Limb (tissue), 2 donors: ENCODE measurements at regions not wholly inside any gene's neighbourhood (a gene's known extent, or its start where the extent isn't known, plus 50 kb on each side); places are given as distances from the start of the nearest gene placed in this dataset.

Experiments used
- DNase-seq, 2 donors: peaks; one replicate each; pipeline ENCODE4 v3.0.0-alpha.2; 2016; ENCODE audit errors: extremely low spot score in 2 of 2

DNA sequence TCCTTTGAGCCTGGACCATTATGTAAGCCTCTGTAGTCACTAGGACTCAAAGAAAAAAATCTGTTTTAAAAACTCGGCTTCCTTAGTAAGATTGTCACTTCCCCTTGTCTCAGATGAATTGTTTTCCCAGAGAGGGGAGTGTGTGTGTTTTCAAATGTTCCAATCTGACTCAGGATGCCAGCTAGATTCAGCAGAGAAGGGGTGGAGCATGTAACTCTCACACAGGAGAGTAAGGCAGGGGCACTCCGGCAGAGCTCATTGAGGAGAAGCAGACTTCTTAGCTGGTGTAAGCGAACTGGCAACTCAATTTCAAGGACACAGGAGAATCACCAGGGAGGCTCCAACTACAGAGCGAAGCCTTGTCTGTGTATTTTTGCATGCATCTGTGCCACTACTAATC lies 623.2 kb downstream of the LMO4 start:
- no peak for DNase-seq

DNA sequence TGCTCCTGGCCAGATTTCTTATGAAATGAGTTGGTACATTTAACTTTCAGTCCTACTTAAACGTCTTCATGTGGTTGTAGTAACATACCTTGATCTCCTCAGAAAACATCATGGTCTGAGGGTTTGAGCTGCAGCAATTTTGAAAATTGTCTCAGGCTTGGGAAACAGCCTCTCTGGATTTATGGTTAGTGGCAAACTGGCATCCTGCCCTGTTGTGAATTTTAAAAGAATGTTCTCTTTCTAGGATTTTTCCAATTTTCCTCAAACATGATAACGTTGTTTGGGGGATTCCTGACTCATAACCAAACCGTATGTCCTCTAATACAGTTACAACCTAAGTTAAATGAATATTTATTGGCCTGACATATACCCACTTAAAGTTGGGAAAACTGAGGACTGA lies 624.4 kb downstream of the LMO4 start:
- DNase-seq: no peak

DNA sequence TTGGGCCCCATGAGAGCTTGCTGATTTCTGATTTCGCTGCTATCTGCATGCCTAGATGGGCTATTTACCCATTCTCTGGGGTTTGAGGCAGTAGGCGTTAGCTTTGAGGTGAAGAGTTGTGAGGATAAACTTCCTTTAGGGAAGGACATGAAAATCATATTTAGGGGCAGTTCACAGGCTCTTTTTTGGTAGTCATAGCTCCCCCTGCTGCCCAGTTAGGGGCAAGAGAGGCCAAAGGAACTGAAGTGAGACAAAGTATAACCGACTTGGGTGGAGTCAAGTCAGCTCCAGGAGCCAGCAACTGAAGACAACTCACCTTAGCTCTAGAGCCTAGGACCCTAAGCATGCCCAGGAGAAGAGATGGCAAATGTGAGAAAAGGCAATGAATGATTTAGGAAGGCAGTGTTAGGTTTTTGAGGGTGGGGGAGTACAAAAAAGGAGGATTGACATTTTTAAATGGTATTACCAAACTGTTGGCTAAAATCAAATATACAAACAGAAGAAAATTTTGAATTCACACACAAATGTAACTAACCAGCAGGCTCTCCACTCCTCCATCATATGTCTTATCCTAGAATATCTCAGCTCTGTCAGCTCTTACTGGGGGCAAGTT lies 625.2 kb downstream of the LMO4 start:
- peak; percentile 66 to 68 for DNase-seq

DNA sequence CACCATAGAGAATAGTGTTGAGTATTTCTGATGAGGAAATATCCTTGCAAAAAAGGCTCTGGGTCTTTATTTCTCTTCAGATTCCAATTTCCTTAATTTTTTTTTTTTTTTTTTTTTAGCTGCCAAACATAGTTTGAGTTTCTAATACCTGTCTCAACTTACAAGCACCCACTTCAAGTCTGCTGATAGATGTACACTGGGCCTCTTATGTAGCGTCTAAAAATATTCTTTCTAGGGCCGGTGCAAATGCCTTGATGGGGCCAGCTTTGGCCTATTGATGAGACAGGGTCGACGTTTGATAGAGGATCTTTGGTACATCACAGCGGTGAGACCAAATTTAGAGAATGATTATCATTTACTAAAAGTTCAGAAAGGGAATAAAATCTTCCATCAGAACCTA lies 626.4 kb downstream of the LMO4 start:
- DNase-seq: no peak

DNA sequence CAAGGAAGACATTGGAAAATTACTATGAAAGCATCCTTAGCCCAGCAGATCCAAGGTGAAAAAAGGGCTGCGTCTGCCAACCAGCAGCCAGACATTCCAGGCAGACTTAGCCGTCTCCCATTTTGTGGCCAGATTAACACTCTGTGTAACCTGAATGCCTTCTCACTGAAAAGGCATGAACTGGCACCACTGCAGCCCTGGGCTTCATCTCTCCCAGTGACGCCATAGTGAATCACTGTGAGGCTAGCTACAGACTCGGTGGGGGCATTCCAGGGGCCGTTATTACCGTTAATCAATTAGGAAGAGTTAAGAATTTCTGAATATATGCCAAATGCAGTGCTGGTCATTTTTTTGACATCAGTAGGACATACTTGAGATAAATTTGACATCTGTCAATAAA lies 627.4 kb downstream of the LMO4 start:
- no peak for DNase-seq

DNA sequence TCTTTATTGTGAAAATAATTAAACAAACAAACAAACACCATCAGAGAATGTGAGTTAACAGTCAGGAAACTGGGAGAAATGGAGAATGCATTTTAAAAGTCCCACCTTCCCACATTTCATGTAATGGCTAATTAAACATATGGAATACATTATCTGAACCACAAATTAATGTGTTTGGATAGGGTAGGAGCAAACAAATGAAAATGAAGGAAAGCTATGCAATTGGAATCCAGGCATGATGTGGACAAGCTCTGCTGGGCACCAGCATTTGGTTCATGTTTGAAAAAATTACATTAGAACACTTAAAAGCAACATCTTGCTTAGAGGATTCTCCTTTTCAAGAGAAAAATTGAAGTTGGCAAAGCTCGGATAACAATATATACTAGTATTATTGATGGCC lies 628.1 kb downstream of the LMO4 start:
- DNase-seq: no peak

DNA sequence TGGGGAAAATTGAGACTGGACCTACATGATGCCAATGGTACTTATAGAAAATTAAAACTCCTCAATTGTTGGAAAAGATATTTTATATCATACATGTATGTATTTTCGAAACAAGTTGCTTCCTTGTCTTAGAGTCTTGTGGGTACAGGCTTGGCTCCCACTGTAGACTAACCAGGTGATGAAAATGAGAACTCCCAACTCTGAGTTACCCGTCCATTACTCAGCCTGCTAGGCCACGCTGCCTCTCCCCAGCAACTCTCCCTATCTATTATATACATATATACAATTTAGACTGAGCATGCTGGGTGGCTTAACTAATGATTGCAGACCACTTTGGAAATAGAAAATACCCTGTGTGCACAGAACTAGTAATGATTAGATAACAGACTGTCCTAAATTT lies 628.7 kb downstream of the LMO4 start:
- DNase-seq: no peak

DNA sequence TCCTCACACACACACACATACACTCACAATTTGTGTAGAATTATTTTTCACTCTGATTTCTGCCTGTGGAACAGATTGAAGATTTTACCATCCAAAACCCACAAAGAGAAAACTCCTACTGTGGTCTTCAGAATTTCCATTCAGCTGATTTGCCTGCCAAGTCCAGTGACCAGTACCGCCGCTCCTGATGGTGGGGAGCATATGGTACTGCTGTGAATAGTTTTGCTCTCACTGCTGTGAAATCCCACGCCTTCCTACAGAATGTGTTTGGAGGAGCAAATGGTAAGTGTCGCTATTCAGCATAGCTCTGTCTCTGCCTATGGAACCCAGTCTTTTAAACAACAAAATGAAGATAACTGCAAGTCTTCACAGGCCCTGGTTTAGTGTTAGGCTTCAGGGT lies 629.5 kb downstream of the LMO4 start:
- no peak for DNase-seq

DNA sequence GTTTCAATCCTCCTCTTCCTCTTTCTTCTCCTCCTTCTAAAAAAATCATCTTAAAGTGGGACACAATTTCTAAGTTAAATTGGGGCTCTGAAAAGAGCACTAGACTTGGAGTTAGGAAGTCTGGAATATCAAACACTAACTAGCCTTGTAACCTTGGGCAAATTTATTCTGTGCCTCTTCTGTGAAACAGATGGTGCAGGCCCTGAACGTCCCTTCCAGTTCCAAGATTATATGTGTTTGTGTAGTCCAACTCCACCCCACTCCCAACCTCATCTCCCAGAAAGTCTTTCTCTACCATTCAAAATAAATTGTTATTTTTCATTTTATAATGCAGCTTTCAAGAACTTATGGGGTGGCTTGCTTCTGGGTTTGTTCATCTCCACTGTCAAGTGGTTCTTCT lies 630.0 kb downstream of the LMO4 start:
- DNase-seq: no peak

DNA sequence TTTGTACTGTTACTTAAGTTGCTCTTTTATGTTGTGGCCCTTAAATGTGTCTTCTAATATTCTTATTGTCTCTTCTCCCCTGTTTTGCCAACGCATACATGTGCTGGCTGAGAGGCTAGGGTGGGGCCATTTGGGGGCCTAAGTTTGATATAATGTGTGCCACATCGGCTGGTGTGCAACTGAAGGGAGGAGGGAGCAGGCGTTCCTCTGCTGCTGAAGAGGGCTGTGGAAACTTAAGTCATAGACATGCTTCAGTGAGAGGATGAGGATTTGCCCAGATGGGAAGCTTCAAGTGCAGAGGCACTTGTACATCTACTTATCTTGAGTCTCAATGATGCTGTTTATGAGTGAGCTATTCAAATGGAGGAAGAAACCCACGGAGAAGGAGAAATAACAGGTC lies 630.6 kb downstream of the LMO4 start:
- no peak for DNase-seq

DNA sequence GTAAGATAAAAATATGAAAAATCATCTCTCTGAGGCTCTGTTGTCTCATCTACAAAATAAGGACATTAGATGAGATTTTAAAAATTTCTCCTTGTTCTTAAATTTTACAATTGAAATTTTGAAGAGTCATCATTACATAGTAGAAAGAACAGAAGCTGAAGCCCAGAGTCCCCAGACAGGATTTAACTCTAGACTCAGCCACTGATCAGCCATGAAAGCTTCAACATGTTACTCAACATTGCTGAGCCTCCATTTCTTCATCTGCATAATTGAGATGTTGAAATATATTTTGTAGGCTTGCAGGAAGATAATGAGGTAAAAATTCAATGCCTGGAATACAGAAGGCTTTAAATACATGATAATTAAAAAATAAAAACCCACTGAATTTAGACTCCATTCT lies 633.3 kb downstream of the LMO4 start:
- no peak for DNase-seq

DNA sequence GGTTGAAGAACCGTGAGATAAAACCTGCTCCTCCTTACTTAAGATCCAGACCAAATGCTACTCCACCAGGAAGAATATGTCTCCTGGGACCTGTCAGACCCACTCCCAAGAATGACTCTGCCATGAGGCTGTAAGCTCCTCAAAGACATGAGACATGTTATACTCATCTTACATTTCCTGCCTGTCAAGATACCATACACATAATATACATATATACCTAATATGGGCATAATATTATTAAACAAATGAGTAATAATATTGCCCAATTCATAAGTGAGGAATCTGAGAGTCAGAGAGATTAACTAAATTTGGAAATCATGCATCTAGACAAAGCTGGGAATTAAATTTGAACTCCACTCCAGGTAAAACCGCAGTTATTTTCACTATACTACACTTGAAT lies 634.9 kb downstream of the LMO4 start:
- no peak for DNase-seq

DNA sequence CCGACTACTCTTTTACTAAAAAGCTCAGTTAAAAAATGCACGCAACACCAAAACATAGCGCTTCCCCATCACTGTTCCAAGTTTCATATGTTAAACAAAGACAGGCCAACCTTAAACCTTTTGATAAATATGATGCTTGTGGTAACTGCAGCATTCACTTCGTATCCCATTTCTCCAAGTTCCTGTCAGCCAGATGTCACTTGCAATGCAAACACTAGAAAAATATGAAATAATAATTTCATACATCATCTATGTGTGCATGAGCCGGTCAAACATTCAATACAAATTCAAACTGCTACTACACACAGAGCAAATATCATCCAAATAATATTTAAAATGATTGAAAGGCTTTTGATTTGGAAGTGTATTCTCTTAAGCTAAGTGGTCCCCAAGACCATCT lies 636.5 kb downstream of the LMO4 start:
- DNase-seq: no peak

DNA sequence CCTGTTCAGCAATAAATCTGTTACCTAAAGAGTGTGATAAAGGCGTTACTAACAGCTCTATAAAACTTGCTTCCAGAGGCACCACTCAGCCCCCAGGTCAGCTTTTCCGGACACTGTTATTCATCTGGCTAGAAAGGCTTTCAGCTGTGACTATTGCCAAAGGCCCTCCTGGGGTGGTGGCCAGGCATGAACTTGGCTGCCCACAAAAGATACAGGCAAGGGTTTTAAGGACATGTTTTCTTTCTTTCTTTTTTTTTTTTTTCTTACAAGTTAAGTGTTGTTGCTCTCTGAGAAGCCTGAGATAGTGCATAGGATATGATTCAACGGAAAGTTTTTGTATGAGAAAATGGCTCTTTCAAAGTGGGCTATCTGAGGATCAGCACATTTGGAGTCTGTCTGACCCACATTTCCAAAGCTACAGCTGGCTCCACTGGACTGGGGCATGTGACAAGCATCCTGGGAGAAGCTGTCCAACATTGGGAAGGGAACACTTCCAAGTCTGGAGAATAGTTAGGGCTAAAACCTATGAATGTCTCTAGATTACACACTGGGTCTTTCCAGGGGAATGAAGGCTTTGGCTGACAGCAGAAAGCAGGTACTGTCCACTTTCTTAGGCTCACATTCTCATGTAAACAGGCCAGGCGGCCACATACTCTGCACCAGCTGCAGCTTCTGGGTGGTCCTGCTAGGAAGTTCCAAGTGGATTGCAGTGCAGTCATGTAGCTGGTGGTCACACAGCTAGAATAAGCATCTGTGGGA lies 639.7 kb downstream of the LMO4 start:
- DNase-seq: peak; percentile 44 to 51

DNA sequence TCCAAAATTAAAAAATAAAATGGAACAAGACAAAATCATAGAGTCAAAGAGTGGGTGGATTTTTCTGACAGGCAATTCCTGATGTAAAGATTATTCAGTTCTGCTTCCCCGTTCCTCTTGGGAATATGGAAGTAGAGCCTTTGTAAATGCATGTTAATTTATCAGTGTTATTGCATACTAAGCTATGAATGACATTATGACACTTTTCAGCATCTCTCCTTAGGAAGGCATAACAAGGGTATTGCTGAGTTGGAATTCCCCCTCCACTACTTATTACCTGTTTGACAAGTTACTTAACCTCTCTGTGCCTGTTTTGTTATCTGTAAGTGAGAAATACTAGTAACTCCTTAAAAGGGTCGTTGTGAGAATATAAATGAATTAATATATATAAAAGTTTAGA lies 640.4 kb downstream of the LMO4 start:
- DNase-seq: no peak

DNA sequence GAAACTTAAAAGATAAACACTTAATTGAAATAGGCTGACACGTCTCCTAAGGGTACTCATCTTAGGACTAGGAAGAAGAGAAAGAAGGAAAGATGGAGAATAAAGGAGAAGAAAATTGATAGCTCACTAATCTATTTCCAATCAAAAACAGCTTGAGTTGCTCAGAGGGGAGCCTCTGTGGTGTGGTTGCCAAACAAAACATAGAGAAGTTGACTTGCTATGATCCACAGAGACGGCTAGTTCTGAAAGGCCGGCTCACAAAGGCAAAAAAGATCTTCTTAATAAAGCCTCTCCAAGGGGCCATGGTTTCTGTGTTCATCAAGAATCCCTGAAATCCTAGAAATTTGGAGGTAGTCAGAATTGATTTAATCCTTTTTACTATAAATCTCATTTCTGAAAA lies 644.1 kb downstream of the LMO4 start:
- DNase-seq: no peak

DNA sequence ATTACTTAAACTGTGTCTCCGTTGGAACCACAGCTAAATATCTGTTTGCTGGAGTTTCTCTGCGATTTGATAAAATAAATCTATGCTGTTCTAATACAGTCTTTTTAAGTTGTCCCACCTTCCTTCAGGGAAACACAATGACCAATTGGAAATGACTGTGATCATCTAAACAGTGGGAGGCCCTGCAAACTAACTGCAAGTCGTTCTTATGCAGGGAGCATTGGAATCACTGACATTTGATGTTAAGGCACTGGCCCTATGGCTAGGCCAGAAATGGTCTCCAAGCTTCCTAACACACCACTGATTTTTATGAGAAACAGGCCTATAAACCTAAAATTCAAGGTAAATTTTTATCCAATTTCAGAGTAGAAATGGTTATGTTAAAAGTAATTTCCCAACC lies 645.2 kb downstream of the LMO4 start:
- no peak for DNase-seq

DNA sequence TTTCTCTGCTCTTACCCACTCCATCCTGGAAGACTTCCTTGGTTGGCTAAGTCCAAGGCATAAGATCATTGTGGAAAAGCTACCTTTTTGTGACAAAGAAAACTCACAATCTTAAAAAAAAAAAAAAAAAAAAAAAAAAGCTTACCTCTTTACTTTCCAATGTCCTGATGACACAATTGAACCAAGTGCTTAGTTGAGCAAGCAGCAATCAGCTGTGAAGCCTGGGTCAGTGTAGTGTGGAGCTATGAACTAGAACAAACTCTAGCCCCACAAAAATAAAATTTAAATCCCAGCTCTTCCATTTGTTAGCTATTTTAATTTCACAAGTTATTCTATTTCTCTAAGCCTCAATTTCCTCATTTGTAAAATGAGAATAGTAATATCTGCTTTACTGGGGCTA lies 647.6 kb downstream of the LMO4 start:
- DNase-seq: no peak

DNA sequence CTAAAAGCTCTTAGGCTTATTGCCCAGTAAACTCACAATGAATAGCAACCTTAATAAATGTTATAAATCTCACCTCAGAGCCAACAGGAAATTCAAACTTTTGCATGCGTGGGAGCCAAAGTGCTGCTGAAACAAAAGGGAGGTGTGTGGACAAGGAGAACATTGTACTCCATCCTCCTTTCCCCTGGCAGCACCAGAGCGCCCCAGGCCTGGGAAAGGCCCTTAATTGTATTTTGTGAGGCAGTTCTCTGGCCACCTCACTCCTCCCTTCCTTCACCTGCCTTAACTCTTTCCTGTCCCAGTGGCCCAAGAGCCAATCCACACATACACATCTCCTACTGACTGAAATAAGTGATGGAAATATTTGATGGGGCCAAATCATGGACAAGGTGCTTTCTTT lies 648.5 kb downstream of the LMO4 start:
- DNase-seq: no peak

DNA sequence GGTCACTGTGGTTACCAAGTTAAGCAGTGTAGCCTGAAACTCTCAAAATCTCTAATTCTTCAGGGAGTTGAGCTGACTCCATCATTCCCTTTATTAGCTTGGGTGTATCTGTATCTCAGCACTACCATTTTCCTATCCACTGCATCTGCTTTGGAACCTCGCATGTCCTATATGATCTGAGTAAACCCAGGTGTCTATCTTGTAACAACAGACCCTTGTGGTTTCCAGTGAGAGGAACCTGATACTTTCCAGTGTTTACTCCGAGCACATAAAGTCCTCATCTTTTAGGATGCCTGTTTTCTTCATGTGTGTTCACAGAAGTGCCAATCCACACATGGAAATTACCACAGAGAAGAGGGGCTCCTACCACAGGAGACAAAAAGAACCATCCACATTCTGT lies 650.4 kb downstream of the LMO4 start:
- DNase-seq: no peak

DNA sequence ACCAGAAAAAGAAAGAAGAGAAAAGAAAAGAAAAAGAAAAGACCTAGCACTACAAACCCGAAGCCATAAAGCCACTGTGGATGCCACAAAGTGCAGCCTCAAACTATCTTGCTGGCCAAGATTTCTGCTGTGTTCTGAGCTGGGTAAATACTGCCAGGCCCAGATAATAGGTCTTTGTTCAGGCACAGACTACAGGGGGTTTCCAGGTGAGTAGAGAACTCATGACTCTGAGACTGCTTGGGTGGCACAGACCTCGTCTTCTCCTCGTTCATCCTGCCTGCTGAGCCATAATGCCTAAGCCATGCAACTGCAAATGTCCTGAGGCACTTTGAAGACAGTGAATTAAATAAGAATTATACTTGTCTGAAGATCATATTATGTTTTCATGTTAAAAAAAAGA lies 651.8 kb downstream of the LMO4 start:
- no peak for DNase-seq

DNA sequence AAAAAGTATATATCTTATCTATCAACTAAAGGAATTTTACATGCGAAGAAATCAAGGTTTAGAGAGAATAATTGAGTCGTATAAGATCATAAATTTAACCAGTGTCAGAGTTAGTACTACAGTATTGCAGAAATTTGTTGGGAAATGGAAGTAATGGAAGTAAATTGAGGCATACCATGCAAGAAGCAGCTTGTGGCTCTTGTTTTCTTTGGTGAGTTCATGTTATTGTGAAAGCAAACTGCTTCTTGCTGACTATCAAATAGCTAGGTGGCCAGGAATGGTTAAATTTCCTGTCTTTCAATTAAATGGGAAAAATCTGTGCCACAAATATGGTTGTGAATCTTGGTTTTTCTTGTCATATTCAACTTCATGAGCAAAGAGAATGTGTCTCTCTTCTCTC lies 652.7 kb downstream of the LMO4 start:
- no peak for DNase-seq

DNA sequence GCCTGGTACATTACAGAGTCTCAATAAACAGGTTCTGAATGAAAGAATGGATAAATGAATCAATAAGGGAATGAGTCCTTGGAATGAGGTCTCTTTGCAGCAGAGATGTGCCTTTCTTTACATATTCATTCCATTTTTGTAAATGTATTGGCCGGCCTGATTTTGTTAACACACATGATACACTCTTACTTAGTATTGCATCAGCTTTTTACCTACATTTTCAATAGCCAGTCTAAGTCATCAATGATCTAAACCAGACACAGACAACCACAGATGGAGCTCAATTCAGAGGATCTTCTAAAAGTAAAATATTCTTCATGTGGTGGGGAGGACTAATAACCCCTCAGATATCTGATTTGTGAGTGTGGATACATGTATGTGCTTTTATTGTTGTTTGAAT lies 653.1 kb downstream of the LMO4 start:
- DNase-seq: no peak

DNA sequence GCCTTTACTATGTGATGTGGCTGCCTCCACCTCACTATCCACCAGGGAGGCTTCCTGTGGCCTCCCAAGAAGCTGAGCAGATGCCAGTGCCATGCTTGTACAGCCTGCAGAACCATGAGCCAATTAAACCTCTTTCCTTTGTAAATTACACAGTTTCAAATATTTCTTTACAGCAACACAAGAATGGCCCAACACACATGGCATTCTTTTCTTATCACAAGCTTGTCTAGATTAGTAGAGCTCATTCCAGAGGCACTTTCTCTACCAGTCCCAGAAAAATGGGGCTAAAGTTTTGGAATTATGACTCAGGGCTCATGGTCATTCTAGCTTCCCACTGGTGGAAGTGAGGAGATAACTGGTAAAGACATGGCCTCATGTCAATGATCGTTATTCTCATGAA lies 655.2 kb downstream of the LMO4 start:
- no peak for DNase-seq
